GM23338 (cell line): ENCODE measurements at regions not wholly inside any gene's neighbourhood (a gene's known extent, or its start where the extent isn't known, plus 50 kb on each side); places are given as distances from the start of the nearest gene placed in this dataset.

Source experiments
- ATAC-seq: fragments of 200-7000 bp; cut with Tn5 transposase; 3 replicates; pipeline ENCODE4 v1.9.1; 2020
- DNase-seq: peaks from one replicate; pipeline ENCODE4 v3.0.0-alpha.2; 2015; ENCODE audit warnings: low spot score
- H2AFZ ChIP-seq: fragments of 200-600 bp; sonication (generic); 2 replicates; pipeline ENCODE4 v1.8.0; 2016; ENCODE audit warnings: antibody characterized with exemption, mild to moderate bottlenecking, moderate library complexity
- H3F3A ChIP-seq: fragments of 200-600 bp; sonication (generic); replicated peaks from 2 replicates; pipeline ENCODE4 v1.8.0; 2017; ENCODE audit warnings: antibody characterized with exemption, mixed run types, low read depth
- H3K27ac ChIP-seq: fragments of 200-600 bp; sonication (generic); 2 replicates; pipeline ENCODE4 v1.6.1; 2016; ENCODE audit warnings: low read depth
- H3K27me3 ChIP-seq: fragments of 200-600 bp; sonication (generic); 2 replicates; pipeline ENCODE4 v1.8.0; 2016; ENCODE audit warnings: mild to moderate bottlenecking, mixed run types, moderate library complexity; ENCODE audit not compliant: insufficient read depth
- H3K36me3 ChIP-seq: fragments of 200-600 bp; sonication (generic); 2 replicates; pipeline ENCODE4 v1.8.0; 2016; ENCODE audit warnings: mild to moderate bottlenecking; ENCODE audit not compliant: insufficient read depth
- H3K4me1 ChIP-seq: fragments of 200-600 bp; sonication (generic); 2 replicates; pipeline ENCODE4 v1.8.0; 2016; ENCODE audit warnings: mild to moderate bottlenecking, moderate library complexity; ENCODE audit not compliant: insufficient read depth
- H3K4me2 ChIP-seq: fragments of 200-600 bp; sonication (generic); 2 replicates; pipeline ENCODE4 v1.7.1; 2017; ENCODE audit warnings: mixed run types
- H3K4me3 ChIP-seq: fragments of 200-600 bp; sonication (generic); 2 replicates; pipeline ENCODE4 v1.6.1; 2016; ENCODE audit warnings: mixed run types
- H3K79me2 ChIP-seq: fragments of 200-600 bp; sonication (generic); replicated peaks from 2 replicates; pipeline ENCODE4 v1.8.0; 2017; ENCODE audit warnings: mild to moderate bottlenecking; ENCODE audit not compliant: insufficient read depth
- H3K9me2 ChIP-seq: fragments of 200-600 bp; sonication (generic); 2 replicates; pipeline ENCODE4 v1.8.0; 2017; ENCODE audit not compliant: insufficient read depth
- H4K20me1 ChIP-seq: fragments of 200-600 bp; sonication (generic); replicated peaks from 2 replicates; pipeline ENCODE4 v1.8.0; 2017; ENCODE audit warnings: mild to moderate bottlenecking; ENCODE audit not compliant: insufficient read depth
- H3K27ac Mint-ChIP-seq: 2 replicates; pipeline ENCODE4 v1.8.0; 2020; ENCODE audit warnings: inconsistent platforms, mild to moderate bottlenecking, moderate library complexity, mixed read lengths
- H3K27me3 Mint-ChIP-seq: 3 replicates; pipeline ENCODE4 v1.8.0; 2022; ENCODE audit warnings: low read depth, mild to moderate bottlenecking, moderate library complexity, mixed read lengths, inconsistent platforms; ENCODE audit not compliant: insufficient read depth, poor library complexity
- H3K36me3 Mint-ChIP-seq: 3 replicates; pipeline ENCODE4 v1.8.0; 2021; ENCODE audit warnings: low read depth, mild to moderate bottlenecking, inconsistent platforms, moderate library complexity, mixed read lengths
- H3K4me1 Mint-ChIP-seq: 3 replicates; pipeline ENCODE4 v1.8.0; 2020; ENCODE audit warnings: mild to moderate bottlenecking, inconsistent platforms, mixed read lengths
- H3K4me3 Mint-ChIP-seq: 3 replicates; pipeline ENCODE4 v1.8.0; 2021; ENCODE audit warnings: moderate library complexity, mild to moderate bottlenecking, inconsistent platforms, mixed read lengths
- H3K9me3 Mint-ChIP-seq: 3 replicates; pipeline ENCODE4 v1.8.0; 2020; ENCODE audit warnings: moderate library complexity, mild to moderate bottlenecking, inconsistent platforms, mixed read lengths
- CREB1 ChIP-seq: fragments of 250-450 bp; sonication (Bioruptor Pico); IDR thresholded peaks from 2 replicates; pipeline ENCODE4 v1.5.0; 2020; ENCODE audit warnings: low read depth, mild to moderate bottlenecking, moderate library complexity
- EZH2 ChIP-seq: fragments of 200-600 bp; sonication (generic); IDR thresholded peaks from one replicate; pipeline ENCODE4 v1.8.0; 2017; ENCODE audit warnings: antibody characterized with exemption, mild to moderate bottlenecking, low read depth; ENCODE audit not compliant: unreplicated experiment
- EZH2phosphoT487 ChIP-seq: fragments of 200-600 bp; sonication (generic); IDR thresholded peaks from one replicate; pipeline ENCODE4 v1.8.1; 2018; ENCODE audit warnings: antibody characterized with exemption; ENCODE audit not compliant: unreplicated experiment
- JUNB ChIP-seq: IDR thresholded peaks from one replicate; pipeline ENCODE4 v1.6.1; 2016; ENCODE audit warnings: antibody characterized with exemption; ENCODE audit not compliant: unreplicated experiment
- NANOG ChIP-seq: IDR thresholded peaks from 2 replicates; pipeline ENCODE4 v1.6.1; 2016; ENCODE audit warnings: antibody characterized with exemption, borderline replicate concordance
- POLR2AphosphoS5 ChIP-seq: IDR thresholded peaks from 2 replicates; pipeline ENCODE4 v1.6.1; 2016; ENCODE audit warnings: antibody characterized with exemption, low read depth
- STAT1 ChIP-seq: IDR thresholded peaks from one replicate; pipeline ENCODE4 v1.6.1; 2016; ENCODE audit warnings: antibody characterized with exemption; ENCODE audit not compliant: unreplicated experiment
- ZNF114 ChIP-seq: fragments of 250-450 bp; sonication (Bioruptor Pico); IDR thresholded peaks from 2 replicates; pipeline ENCODE4 v1.5.0; 2020; ENCODE audit warnings: mild to moderate bottlenecking, moderate library complexity
- ZNF331 ChIP-seq: fragments of 250-450 bp; sonication (Bioruptor Pico); IDR thresholded peaks from 2 replicates; pipeline ENCODE4 v1.5.0; 2020; ENCODE audit warnings: low read depth, mild to moderate bottlenecking, moderate library complexity
- TF ChIP-seq, protein P1 (sequence below): fragments of 250-450 bp; sonication (Bioruptor Pico); IDR thresholded peaks from 2 replicates; pipeline ENCODE4 v1.5.0; 2020; ENCODE audit warnings: mild to moderate bottlenecking, moderate library complexity
- TF ChIP-seq, protein P2 (sequence below): IDR thresholded peaks from one replicate; pipeline ENCODE4 v1.6.1; 2018; ENCODE audit warnings: antibody characterized with exemption; ENCODE audit not compliant: unreplicated experiment
- TF ChIP-seq, protein P3 (sequence below): IDR thresholded peaks from 2 replicates; pipeline ENCODE4 v1.6.1; 2016; ENCODE audit warnings: antibody characterized with exemption
- TF ChIP-seq, protein P4 (sequence below), 2 experiments: fragments of 200-600 bp in 1 of 2; sonication (generic) in 1 of 2; conservative IDR thresholded peaks; 2 replicates each; pipeline versions ENCODE4 v1.5.1 to v1.6.1; 2016 to 2017; ENCODE audit warnings: antibody characterized with exemption in 2 of 2, low read depth in 2 of 2, mild to moderate bottlenecking in 2 of 2, moderate library complexity in 1 of 2

DNA sequence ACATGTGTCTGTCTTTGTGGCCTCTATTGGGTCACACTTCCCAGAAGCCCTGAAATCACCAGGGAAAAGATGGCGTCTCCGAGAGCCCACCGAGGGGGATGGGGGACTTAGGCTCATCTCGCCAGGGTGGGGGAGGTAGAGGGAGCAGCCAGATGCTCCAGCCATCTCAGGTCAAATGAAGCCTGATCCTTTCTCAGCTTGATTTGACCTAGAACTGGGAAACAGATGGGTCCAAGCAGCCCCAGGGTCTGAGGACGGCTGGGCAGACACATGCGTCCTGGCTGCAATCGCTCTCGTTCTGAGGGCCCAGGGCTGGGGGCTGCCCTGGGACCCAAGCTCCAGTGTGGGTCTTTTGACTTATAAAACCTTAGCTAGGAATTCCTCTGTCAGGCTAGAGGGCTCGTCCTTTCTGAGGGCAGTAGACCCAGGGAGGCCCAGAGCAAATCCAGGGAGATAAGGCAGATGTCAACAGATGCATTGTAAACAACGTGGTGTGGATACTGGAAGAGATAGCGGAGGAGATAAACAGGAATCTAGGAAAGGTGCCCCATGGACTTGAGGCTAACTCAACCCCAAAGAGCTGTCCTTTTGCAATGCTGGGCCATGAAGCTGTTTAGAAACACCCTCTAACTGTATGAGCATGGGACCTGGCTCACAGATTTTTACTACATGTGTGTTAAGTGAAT is 127.7 kb downstream of the MYCN start:
- Histone ChIP-seq H3K36me3 (peaks cover 18% of the 10 kb centered on the region; the same call in 1 of the 2 replicates), H3K27ac (no peak overlapping the region), H3K9me2 (no peaks in the 10 kb centered on the region), H2AFZ (no peak overlapping the region), H3K79me2 (no peaks in the 10 kb centered on the region), H3F3A (no peaks in the 10 kb centered on the region), H3K27me3 (no peaks in the 10 kb centered on the region), H3K4me3 (no peak overlapping the region), H3K4me2 (no peak overlapping the region), H3K4me1 (0 out of 2 replicates have a peak, but pooled peaks cover 3% of the 10 kb centered on the region), H4K20me1 (no peaks in the 10 kb centered on the region)
- Mint-ChIP-seq H3K4me1 (peaks cover 10% of the 10 kb centered on the region), H3K4me3 (no peak overlapping the region), H3K36me3 (peaks cover 21% of the 10 kb centered on the region), H3K9me3 (peaks cover 25% of the 10 kb centered on the region), H3K27me3 (peaks cover 11% of the 10 kb centered on the region), H3K27ac (no peak overlapping the region)
- no peak for ATAC-seq
- TF ChIP-seq EZH2, result no peak
- TF ChIP-seq, protein P1, sequence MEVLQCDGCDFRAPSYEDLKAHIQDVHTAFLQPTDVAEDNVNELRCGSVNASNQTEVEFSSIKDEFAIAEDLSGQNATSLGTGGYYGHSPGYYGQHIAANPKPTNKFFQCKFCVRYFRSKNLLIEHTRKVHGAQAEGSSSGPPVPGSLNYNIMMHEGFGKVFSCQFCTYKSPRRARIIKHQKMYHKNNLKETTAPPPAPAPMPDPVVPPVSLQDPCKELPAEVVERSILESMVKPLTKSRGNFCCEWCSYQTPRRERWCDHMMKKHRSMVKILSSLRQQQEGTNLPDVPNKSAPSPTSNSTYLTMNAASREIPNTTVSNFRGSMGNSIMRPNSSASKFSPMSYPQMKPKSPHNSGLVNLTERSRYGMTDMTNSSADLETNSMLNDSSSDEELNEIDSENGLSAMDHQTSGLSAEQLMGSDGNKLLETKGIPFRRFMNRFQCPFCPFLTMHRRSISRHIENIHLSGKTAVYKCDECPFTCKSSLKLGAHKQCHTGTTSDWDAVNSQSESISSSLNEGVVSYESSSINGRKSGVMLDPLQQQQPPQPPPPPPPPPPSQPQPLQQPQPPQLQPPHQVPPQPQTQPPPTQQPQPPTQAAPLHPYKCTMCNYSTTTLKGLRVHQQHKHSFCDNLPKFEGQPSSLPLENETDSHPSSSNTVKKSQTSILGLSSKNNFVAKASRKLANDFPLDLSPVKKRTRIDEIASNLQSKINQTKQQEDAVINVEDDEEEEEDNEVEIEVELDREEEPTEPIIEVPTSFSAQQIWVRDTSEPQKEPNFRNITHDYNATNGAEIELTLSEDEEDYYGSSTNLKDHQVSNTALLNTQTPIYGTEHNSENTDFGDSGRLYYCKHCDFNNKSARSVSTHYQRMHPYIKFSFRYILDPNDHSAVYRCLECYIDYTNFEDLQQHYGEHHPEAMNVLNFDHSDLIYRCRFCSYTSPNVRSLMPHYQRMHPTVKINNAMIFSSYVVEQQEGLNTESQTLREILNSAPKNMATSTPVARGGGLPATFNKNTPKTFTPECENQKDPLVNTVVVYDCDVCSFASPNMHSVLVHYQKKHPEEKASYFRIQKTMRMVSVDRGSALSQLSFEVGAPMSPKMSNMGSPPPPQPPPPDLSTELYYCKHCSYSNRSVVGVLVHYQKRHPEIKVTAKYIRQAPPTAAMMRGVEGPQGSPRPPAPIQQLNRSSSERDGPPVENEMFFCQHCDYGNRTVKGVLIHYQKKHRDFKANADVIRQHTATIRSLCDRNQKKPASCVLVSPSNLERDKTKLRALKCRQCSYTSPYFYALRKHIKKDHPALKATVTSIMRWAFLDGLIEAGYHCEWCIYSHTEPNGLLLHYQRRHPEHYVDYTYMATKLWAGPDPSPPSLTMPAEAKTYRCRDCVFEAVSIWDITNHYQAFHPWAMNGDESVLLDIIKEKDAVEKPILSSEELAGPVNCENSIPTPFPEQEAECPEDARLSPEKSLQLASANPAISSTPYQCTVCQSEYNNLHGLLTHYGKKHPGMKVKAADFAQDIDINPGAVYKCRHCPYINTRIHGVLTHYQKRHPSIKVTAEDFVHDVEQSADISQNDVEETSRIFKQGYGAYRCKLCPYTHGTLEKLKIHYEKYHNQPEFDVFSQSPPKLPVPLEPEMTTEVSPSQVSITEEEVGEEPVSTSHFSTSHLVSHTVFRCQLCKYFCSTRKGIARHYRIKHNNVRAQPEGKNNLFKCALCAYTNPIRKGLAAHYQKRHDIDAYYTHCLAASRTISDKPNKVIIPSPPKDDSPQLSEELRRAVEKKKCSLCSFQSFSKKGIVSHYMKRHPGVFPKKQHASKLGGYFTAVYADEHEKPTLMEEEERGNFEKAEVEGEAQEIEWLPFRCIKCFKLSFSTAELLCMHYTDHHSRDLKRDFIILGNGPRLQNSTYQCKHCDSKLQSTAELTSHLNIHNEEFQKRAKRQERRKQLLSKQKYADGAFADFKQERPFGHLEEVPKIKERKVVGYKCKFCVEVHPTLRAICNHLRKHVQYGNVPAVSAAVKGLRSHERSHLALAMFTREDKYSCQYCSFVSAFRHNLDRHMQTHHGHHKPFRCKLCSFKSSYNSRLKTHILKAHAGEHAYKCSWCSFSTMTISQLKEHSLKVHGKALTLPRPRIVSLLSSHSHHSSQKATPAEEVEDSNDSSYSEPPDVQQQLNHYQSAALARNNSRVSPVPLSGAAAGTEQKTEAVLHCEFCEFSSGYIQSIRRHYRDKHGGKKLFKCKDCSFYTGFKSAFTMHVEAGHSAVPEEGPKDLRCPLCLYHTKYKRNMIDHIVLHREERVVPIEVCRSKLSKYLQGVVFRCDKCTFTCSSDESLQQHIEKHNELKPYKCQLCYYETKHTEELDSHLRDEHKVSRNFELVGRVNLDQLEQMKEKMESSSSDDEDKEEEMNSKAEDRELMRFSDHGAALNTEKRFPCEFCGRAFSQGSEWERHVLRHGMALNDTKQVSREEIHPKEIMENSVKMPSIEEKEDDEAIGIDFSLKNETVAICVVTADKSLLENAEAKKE, result no peak
- no peak for TF ChIP-seq CREB1 (CRISPR knock-in tag)
- TF ChIP-seq NANOG, result no peak
- TF ChIP-seq POLR2AphosphoS5, result no peak
- TF ChIP-seq, protein P2, sequence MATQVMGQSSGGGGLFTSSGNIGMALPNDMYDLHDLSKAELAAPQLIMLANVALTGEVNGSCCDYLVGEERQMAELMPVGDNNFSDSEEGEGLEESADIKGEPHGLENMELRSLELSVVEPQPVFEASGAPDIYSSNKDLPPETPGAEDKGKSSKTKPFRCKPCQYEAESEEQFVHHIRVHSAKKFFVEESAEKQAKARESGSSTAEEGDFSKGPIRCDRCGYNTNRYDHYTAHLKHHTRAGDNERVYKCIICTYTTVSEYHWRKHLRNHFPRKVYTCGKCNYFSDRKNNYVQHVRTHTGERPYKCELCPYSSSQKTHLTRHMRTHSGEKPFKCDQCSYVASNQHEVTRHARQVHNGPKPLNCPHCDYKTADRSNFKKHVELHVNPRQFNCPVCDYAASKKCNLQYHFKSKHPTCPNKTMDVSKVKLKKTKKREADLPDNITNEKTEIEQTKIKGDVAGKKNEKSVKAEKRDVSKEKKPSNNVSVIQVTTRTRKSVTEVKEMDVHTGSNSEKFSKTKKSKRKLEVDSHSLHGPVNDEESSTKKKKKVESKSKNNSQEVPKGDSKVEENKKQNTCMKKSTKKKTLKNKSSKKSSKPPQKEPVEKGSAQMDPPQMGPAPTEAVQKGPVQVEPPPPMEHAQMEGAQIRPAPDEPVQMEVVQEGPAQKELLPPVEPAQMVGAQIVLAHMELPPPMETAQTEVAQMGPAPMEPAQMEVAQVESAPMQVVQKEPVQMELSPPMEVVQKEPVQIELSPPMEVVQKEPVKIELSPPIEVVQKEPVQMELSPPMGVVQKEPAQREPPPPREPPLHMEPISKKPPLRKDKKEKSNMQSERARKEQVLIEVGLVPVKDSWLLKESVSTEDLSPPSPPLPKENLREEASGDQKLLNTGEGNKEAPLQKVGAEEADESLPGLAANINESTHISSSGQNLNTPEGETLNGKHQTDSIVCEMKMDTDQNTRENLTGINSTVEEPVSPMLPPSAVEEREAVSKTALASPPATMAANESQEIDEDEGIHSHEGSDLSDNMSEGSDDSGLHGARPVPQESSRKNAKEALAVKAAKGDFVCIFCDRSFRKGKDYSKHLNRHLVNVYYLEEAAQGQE, result no peak
- TF ChIP-seq ZNF114, result no peak
- TF ChIP-seq, protein P3, sequence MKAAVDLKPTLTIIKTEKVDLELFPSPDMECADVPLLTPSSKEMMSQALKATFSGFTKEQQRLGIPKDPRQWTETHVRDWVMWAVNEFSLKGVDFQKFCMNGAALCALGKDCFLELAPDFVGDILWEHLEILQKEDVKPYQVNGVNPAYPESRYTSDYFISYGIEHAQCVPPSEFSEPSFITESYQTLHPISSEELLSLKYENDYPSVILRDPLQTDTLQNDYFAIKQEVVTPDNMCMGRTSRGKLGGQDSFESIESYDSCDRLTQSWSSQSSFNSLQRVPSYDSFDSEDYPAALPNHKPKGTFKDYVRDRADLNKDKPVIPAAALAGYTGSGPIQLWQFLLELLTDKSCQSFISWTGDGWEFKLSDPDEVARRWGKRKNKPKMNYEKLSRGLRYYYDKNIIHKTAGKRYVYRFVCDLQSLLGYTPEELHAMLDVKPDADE, result no peak
- no peak for TF ChIP-seq EZH2phosphoT487
- TF ChIP-seq, protein P4, sequence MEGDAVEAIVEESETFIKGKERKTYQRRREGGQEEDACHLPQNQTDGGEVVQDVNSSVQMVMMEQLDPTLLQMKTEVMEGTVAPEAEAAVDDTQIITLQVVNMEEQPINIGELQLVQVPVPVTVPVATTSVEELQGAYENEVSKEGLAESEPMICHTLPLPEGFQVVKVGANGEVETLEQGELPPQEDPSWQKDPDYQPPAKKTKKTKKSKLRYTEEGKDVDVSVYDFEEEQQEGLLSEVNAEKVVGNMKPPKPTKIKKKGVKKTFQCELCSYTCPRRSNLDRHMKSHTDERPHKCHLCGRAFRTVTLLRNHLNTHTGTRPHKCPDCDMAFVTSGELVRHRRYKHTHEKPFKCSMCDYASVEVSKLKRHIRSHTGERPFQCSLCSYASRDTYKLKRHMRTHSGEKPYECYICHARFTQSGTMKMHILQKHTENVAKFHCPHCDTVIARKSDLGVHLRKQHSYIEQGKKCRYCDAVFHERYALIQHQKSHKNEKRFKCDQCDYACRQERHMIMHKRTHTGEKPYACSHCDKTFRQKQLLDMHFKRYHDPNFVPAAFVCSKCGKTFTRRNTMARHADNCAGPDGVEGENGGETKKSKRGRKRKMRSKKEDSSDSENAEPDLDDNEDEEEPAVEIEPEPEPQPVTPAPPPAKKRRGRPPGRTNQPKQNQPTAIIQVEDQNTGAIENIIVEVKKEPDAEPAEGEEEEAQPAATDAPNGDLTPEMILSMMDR (conservative IDR thresholded peaks at IDR 0.05; ENCODE audit: low read depth in 2 of 2), result no peak
- no peak for TF ChIP-seq JUNB
- no peak for TF ChIP-seq ZNF331
- no peak for TF ChIP-seq STAT1
- DNase-seq, result no peak
